H1 (cell line): ENCODE measurements at regions not wholly inside any gene's neighbourhood (a gene's known extent, or its start where the extent isn't known, plus 50 kb on each side); places are given as distances from the start of the nearest gene placed in this dataset.
"Not testable (repeated sequence)": the region's sequence is repeated elsewhere in the genome, so short reads cannot be mapped to it uniquely, and the experiment has no call there.

Experiments used
- CTCF ChIA-PET: fragments of 300-600 bp; sonication (Branson Sonifier 250); formaldehyde crosslinking; loops from one replicate; lab custom pipeline; 2021; ENCODE audit not compliant: partially characterized antibody; lab: Charles Lee
- POLR2A ChIA-PET: fragments of 300-600 bp; sonication (Branson Sonifier 250); formaldehyde crosslinking; loops from one replicate; lab custom pipeline; 2021; ENCODE audit warnings: inconsistent platforms; ENCODE audit not compliant: partially characterized antibody; lab: Charles Lee
- DNase-seq, 2 experiments: peaks; one replicate each; pipeline versions ENCODE4 v3.0.0 to v3.0.0-alpha.2; 2010 to 2022; ENCODE audit warnings: low spot score in 2 of 2, low read depth in 1 of 2, mixed read lengths in 1 of 2
- FAIRE-seq: peaks from 2 replicates; lab custom pipeline; 2011; peaks lifted over from hg19 to GRCh38; lab: Jason Lieb, UNC
- H2AFZ ChIP-seq: 2 replicates; pipeline ENCODE4 v1.8.1; 2012; ENCODE audit warnings: low read length, inconsistent platforms
- H2AK5ac ChIP-seq: 2 replicates; pipeline ENCODE4 v1.6.1; 2013; ENCODE audit warnings: low read depth, low read length
- H2BK120ac ChIP-seq: replicated peaks from 2 replicates; pipeline ENCODE3; 2013; ENCODE audit warnings: low read depth, low read length, inconsistent platforms
- H2BK12ac ChIP-seq: 2 replicates; pipeline ENCODE4 v1.6.1; 2013; ENCODE audit warnings: low read depth, low read length
- H2BK15ac ChIP-seq: 2 replicates; pipeline ENCODE4 v1.6.1; 2013; ENCODE audit warnings: low read length
- H2BK20ac ChIP-seq: 2 replicates; pipeline ENCODE4 v1.6.1; 2013; ENCODE audit warnings: low read length
- H2BK5ac ChIP-seq: 2 replicates; pipeline ENCODE4 v1.6.1; 2013; ENCODE audit warnings: low read depth, low read length
- H3K14ac ChIP-seq: 2 replicates; pipeline ENCODE4 v1.6.1; 2013; ENCODE audit warnings: inconsistent platforms; ENCODE audit not compliant: insufficient read length
- H3K18ac ChIP-seq: 2 replicates; pipeline ENCODE4 v1.6.1; 2013; ENCODE audit warnings: low read length; ENCODE audit errors: extremely low read depth
- H3K23ac ChIP-seq: 2 replicates; pipeline ENCODE4 v1.6.1; 2013; ENCODE audit warnings: inconsistent platforms; ENCODE audit not compliant: insufficient read length
- H3K23me2 ChIP-seq: 2 replicates; pipeline ENCODE4 v1.6.1; 2013; ENCODE audit warnings: low read depth, low read length
- H3K27ac ChIP-seq: 2 replicates; pipeline ENCODE4 v1.6.1; 2011; ENCODE audit warnings: low read depth, low read length, inconsistent platforms
- H3K27me3 ChIP-seq, 4 experiments: replicated peaks in 1 of 4; 1 replicate in 1 of 4; 2 replicates in 3 of 4; pipeline versions ENCODE4 v1.6.1 to v1.8.1; 2011 to 2013; ENCODE audit warnings: low read length in 3 of 4, mild to moderate bottlenecking in 3 of 4, inconsistent platforms in 2 of 4, mixed read lengths in 2 of 4, moderate library complexity in 1 of 4; ENCODE audit not compliant: control insufficient read depth in 3 of 4, insufficient read depth in 3 of 4; ENCODE audit errors: extremely low read depth in 1 of 4
- H3K36me3 ChIP-seq, 4 experiments: 2 replicates each; pipeline versions ENCODE4 v1.6.1 to v1.8.1; 2011 to 2013; ENCODE audit warnings: mild to moderate bottlenecking in 4 of 4, low read length in 3 of 4, moderate library complexity in 2 of 4, control low read depth in 1 of 4, inconsistent platforms in 1 of 4; ENCODE audit not compliant: insufficient read depth in 4 of 4, control insufficient read depth in 2 of 4
- H3K4ac ChIP-seq: replicated peaks from 2 replicates; pipeline ENCODE3; 2013; ENCODE audit warnings: low read length, low read depth, mixed read lengths, inconsistent platforms; ENCODE audit not compliant: insufficient read length
- H3K4me1 ChIP-seq, 4 experiments: replicated peaks in 1 of 4; 1 replicate in 1 of 4; 2 replicates in 3 of 4; pipeline versions ENCODE4 v1.6.1 to v1.8.1; 2011 to 2013; ENCODE audit warnings: low read length in 3 of 4, inconsistent platforms in 2 of 4, mixed read lengths in 1 of 4; ENCODE audit not compliant: insufficient read depth in 4 of 4, control insufficient read depth in 3 of 4
- H3K4me2 ChIP-seq, 2 experiments: 2 replicates each; pipeline versions ENCODE4 v1.6.1 to v1.8.1; 2011 to 2013; ENCODE audit warnings: low read depth in 2 of 2, low read length in 2 of 2, control low read depth in 1 of 2, inconsistent platforms in 1 of 2, mild to moderate bottlenecking in 1 of 2; ENCODE audit not compliant: insufficient read depth in 1 of 2
- H3K4me3 ChIP-seq, 4 experiments: fragments of 200-600, 300-600 bp in 1 of 4; sonication (generic), shearing (Covaris generic), sonication (Bioruptor Twin) in 1 of 4; 2 replicates each; pipeline versions ENCODE4 v1.5.1 to v1.8.1; 2011 to 2016; ENCODE audit warnings: low read length in 4 of 4, low read depth in 3 of 4, control low read depth in 2 of 4, inconsistent platforms in 2 of 4, mild to moderate bottlenecking in 2 of 4, mixed read lengths in 1 of 4, moderate library complexity in 1 of 4; ENCODE audit not compliant: insufficient read depth in 2 of 4; ENCODE audit errors: extremely low read depth in 1 of 4
- H3K56ac ChIP-seq: replicated peaks from 2 replicates; pipeline ENCODE3; 2013; ENCODE audit warnings: low read depth, mild to moderate bottlenecking, mixed read lengths, low read length, inconsistent platforms; ENCODE audit not compliant: insufficient read length
- H3K79me1 ChIP-seq: 2 replicates; pipeline ENCODE4 v1.6.1; 2013; ENCODE audit warnings: low read depth, low read length, control low read depth
- H3K79me2 ChIP-seq, 2 experiments: 2 replicates each; pipeline versions ENCODE4 v1.6.1 to v1.8.1; 2012 to 2013; ENCODE audit warnings: low read length in 2 of 2, mild to moderate bottlenecking in 2 of 2, inconsistent platforms in 1 of 2; ENCODE audit not compliant: insufficient read depth in 2 of 2, control insufficient read depth in 1 of 2
- H3K9ac ChIP-seq, 4 experiments: replicated peaks in 1 of 4; 1 replicate in 1 of 4; 2 replicates in 3 of 4; pipeline versions ENCODE4 v1.6.1 to v1.8.1; 2011 to 2013; ENCODE audit warnings: low read depth in 3 of 4, low read length in 3 of 4, control low read depth in 2 of 4, mild to moderate bottlenecking in 2 of 4, moderate library complexity in 2 of 4, inconsistent platforms in 1 of 4; ENCODE audit errors: extremely low read depth in 1 of 4
- H3K9me3 ChIP-seq, 2 experiments: 2 replicates each; pipeline versions ENCODE4 v1.6.1 to v1.8.1; 2012 to 2013; ENCODE audit warnings: mild to moderate bottlenecking in 2 of 2, moderate library complexity in 2 of 2, control low read depth in 1 of 2, inconsistent platforms in 1 of 2, low read depth in 1 of 2, low read length in 1 of 2, mixed read lengths in 1 of 2; ENCODE audit not compliant: insufficient read depth in 2 of 2
- H4K20me1 ChIP-seq, 2 experiments: replicated peaks in 1 of 2; 2 replicates each; pipeline versions ENCODE3 to v1.8.1; 2011 to 2013; ENCODE audit warnings: inconsistent platforms in 2 of 2, low read length in 2 of 2, mild to moderate bottlenecking in 1 of 2; ENCODE audit not compliant: insufficient read depth in 2 of 2, control insufficient read depth in 1 of 2
- H4K5ac ChIP-seq: 2 replicates; pipeline ENCODE4 v1.6.1; 2013; ENCODE audit warnings: low read length, low read depth, mixed read lengths, inconsistent platforms; ENCODE audit not compliant: insufficient read length
- H4K8ac ChIP-seq: 2 replicates; pipeline ENCODE4 v1.8.0; 2013; ENCODE audit warnings: mild to moderate bottlenecking, moderate library complexity, low read length, inconsistent platforms; ENCODE audit not compliant: insufficient read depth; ENCODE audit errors: extremely low read depth
- H4K91ac ChIP-seq: replicated peaks from 2 replicates; pipeline ENCODE3; 2013; ENCODE audit warnings: low read length, mixed read lengths, inconsistent platforms; ENCODE audit not compliant: insufficient read length
- WGBS, 2 experiments: shearing (Covaris generic) in 1 of 2; methylation state at CpG; one replicate each; pipeline versions ENCODE4 v1.1.6 to v1.1.7; 2013 to 2015; ENCODE audit warnings: low lambda C conversion rate in 2 of 2, mixed read lengths in 2 of 2, inconsistent platforms in 1 of 2, low coverage in 1 of 2, missing lambda C conversion rate in 1 of 2; ENCODE audit not compliant: insufficient replicate concordance in 2 of 2, insufficient coverage in 1 of 2, insufficient read length in 1 of 2; ENCODE audit errors: extremely low coverage in 1 of 2, missing lambda C conversion rate in 1 of 2; 5-methylcytosine and 5-hydroxymethylcytosine counted together

DNA sequence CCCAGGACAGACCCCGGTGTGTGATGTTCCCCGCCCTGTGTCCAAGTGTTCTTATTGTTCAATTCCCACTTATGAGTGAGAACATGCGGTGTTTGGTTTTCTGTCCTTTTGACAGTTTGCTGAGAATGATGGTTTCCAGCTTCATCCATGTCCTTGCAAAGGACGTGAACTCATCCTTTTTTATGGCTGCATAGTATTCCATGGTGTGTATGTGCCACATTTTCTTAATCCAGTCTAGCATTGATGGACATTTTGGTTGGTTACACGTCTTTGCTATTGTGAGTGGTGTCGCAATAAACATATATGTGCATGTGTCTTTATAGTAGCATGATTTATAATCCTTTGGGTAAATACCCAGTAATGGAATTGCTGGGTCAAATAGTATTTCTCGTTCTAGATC, 334.5 kb downstream of the GLUD2 start:
- H3K9ac ChIP-seq, DNase-seq, H2AFZ ChIP-seq, H3K4me2 ChIP-seq, FAIRE-seq, H3K23ac ChIP-seq, H2BK15ac ChIP-seq, H3K23me2 ChIP-seq, H4K8ac ChIP-seq, POLR2A ChIA-PET, H4K20me1 ChIP-seq, H3K27ac ChIP-seq, H3K4ac ChIP-seq, H2BK12ac ChIP-seq, H3K9me3 ChIP-seq, H3K36me3 ChIP-seq, H3K4me3 ChIP-seq, H3K4me1 ChIP-seq, H3K56ac ChIP-seq, H2BK5ac ChIP-seq, H2BK20ac ChIP-seq, H2AK5ac ChIP-seq, H3K27me3 ChIP-seq, H3K14ac ChIP-seq, H3K18ac ChIP-seq, H4K5ac ChIP-seq, H3K79me1 ChIP-seq, H4K91ac ChIP-seq, H3K79me2 ChIP-seq, CTCF ChIA-PET, H2BK120ac ChIP-seq: not testable (repeated sequence)
- WGBS, 2 experiments: 79% methylated on average over 6 of the region's 7 CpGs; no CpG with 5 or more reads in 1 of the 2 experiments
